Spleen (tissue), 11 donors: ENCODE measurements at regions not wholly inside any gene's neighbourhood (a gene's known extent, or its start where the extent isn't known, plus 50 kb on each side); places are given as distances from the start of the nearest gene placed in this dataset.
A peak's percentile ranks its signal among the peaks of the same experiment; 100 is the strongest.

Source experiments
- DNase-seq: peaks from one replicate; pipeline ENCODE4 v3.0.0-alpha.2; 2020
- H3K27ac ChIP-seq, 8 donors: fragments of 200-600 bp; sonication (generic) in 7 of 8; 1 replicate in 4 of 8; 2 replicates in 4 of 8; pipeline versions ENCODE4 v1.5.0 to v1.8.0; 2016 to 2021; ENCODE audit warnings: inconsistent platforms in 4 of 8, mild to moderate bottlenecking in 4 of 8, moderate library complexity in 1 of 8
- H3K27me3 ChIP-seq, 7 donors: fragments of 200-600 bp; sonication (generic) in 6 of 7; replicated peaks in 1 of 7; 1 replicate in 4 of 7; 2 replicates in 3 of 7; pipeline versions ENCODE4 v1.5.0 to v1.8.0; 2016 to 2021; ENCODE audit warnings: inconsistent platforms in 3 of 7, mild to moderate bottlenecking in 1 of 7
- H3K36me3 ChIP-seq, 6 donors: fragments of 200-600 bp; sonication (generic) in 5 of 6; 1 replicate in 4 of 6; 2 replicates in 2 of 6; pipeline versions ENCODE4 v1.5.0 to v1.8.0; 2016 to 2021; ENCODE audit warnings: inconsistent platforms in 2 of 6
- H3K4me1 ChIP-seq, 6 donors: fragments of 200-600 bp; sonication (generic) in 5 of 6; 1 replicate in 3 of 6; 2 replicates in 3 of 6; pipeline versions ENCODE4 v1.5.0 to v1.8.0; 2016 to 2021; ENCODE audit warnings: inconsistent platforms in 3 of 6
- H3K4me3 ChIP-seq, 8 donors: fragments of 200-600 bp; sonication (generic) in 7 of 8; 1 replicate in 4 of 8; 2 replicates in 4 of 8; pipeline versions ENCODE4 v1.5.0 to v1.8.0; 2016 to 2021; ENCODE audit warnings: inconsistent platforms in 4 of 8, mild to moderate bottlenecking in 4 of 8, moderate library complexity in 2 of 8
- H3K9me3 ChIP-seq, 8 donors: fragments of 200-600 bp; sonication (generic) in 7 of 8; 1 replicate in 4 of 8; 2 replicates in 4 of 8; pipeline versions ENCODE4 v1.5.0 to v1.8.0; 2016 to 2021; ENCODE audit warnings: inconsistent platforms in 4 of 8
- POLR2A ChIP-seq, 3 donors: fragments of 450-650 bp; IDR thresholded peaks; one replicate each; pipeline ENCODE4 v1.5.1; 2017; ENCODE audit warnings: antibody characterized with exemption in 3 of 3, mild to moderate bottlenecking in 1 of 3
- POLR2AphosphoS5 ChIP-seq, 3 donors: sonication (generic); formaldehyde crosslinking; IDR thresholded peaks; one replicate each; pipeline ENCODE4 v1.5.1; 2017; ENCODE audit warnings: antibody characterized with exemption in 3 of 3
- WGBS, 5 donors: extraction: QIAGEN DNeasy Blood & Tissue Kit in 3 of 5; methylation state at CpG; one replicate each; pipeline versions ENCODE4 v1.1.5 to v1.1.7; 2013 to 2018; 5-methylcytosine and 5-hydroxymethylcytosine counted together
- intact Hi-C: fragments of 100-400 bp; cut with DNase I; formaldehyde crosslinking; loops from one replicate; pipeline ENCODE4 v1.15.0; 2023; ENCODE audit warnings: low total_unique reads
- TF ChIP-seq, protein P1 (sequence below), 11 experiments: fragments of 200-600 bp in 7 of 11; fragments of 450-650 bp in 4 of 11; sonication (generic) in 4 of 11; IDR thresholded peaks in 8 of 11; conservative IDR thresholded peaks in 3 of 11; 1 replicate in 7 of 11; 2 replicates in 4 of 11; pipeline versions ENCODE4 v1.4.0 to v1.8.0; 2016 to 2021; ENCODE audit warnings: antibody characterized with exemption in 11 of 11, inconsistent platforms in 4 of 11, mild to moderate bottlenecking in 1 of 11
- donor health status: healthy with polysubstance abuse.
- donor health status: DM: no; HTN: no; CAD: no; lungs with moderate emphysema.
- donor health status: DM: no; HTN: no; CAD: no.
- donor health status: Bipolar disorder and iron deficiency.
- donor health status: healthy.
- donor health status: DM: no; HTN: no; CAD: no.
- donor health status: DM: yes; HTN: yes; CAD: no.

DNA sequence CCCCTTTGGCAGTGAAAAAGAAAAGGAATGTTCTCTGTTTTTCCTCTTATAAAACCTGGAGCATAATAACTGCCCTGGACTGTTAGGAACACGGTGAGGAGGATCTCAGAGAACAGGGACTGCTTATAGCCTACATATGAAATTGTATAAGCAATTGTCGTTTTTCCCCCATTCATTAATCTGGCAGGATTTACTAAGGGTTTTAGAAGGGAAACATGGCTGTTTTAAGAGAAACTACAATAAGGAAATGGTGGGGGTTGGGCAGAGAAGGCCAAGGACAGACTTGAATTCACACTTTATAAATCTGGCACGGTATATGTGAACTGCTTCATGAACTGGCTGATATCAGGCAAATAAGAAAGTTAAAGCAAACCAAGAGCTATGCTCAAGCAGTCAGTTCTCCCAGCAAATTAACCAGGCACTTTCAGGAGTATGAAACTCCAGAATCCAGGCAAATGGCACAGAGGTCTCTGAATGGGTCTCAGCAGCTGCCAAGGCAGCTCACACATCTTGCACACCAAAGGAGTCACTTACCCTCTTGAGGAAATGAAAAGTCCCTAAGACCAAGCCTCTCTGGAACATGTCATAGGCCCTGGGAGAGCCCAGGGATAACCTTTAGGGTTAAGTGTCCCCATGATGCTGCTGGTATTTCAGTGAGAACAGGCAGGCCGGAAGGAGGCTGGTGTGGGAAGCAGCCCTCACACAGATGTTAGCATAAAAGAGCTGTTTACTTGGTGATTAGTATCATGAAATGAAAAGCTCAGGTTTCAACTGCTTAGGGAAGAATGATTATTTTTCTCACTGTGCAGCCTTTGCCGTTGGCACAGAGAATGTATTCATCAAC lies 260.5 kb upstream of the MARCKS start:
- 69 to 78% (median 71%) methylated on average over 5 of the region's 5 CpGs for WGBS, 5 donors
- no peak for DNase-seq
- no peaks in the 10 kb centered on the region for H3K36me3 ChIP-seq

DNA sequence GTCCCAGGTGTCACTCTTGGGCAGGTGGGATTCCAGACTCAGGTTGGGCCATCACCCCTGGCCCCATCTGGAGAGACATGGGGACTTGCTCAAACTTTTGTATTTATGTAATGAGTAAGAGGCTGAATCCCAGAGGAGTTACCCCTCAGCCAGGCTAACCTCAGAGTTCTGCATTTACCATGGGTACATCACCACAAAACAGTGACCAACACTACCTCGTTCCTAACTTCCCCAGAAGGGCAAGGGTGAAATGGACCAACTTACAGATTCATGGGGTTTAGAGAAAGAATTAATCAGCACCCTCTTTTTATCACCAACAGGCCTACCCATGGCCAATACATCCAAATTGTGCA lies 259.9 kb upstream of the MARCKS start:
- Histone ChIP-seq H3K4me3 (no peak overlapping the region), H3K4me1 (peaks cover 2 to 22% (median 9%) of the 10 kb centered on the region in 6 donors), H3K27ac (peak overlapping the region in 6 of 8 donors; percentile 33 to 75 (median 68)), H3K27me3 (no peaks in the 10 kb centered on the region), H3K36me3 (no peaks in the 10 kb centered on the region), H3K9me3 (peaks cover 0 to 5% (median 0%) of the 10 kb centered on the region in 8 donors)
- 0 to 53% (median 14%) methylated on average over 1 of the region's 1 CpG for WGBS, 5 donors
- intact Hi-C loops = no loop called here
- TF ChIP-seq POLR2AphosphoS5 (IDR thresholded peaks at IDR 0.05) (no peak), POLR2A (IDR thresholded peaks at IDR 0.05) (no peak)
- TF ChIP-seq, protein P1, sequence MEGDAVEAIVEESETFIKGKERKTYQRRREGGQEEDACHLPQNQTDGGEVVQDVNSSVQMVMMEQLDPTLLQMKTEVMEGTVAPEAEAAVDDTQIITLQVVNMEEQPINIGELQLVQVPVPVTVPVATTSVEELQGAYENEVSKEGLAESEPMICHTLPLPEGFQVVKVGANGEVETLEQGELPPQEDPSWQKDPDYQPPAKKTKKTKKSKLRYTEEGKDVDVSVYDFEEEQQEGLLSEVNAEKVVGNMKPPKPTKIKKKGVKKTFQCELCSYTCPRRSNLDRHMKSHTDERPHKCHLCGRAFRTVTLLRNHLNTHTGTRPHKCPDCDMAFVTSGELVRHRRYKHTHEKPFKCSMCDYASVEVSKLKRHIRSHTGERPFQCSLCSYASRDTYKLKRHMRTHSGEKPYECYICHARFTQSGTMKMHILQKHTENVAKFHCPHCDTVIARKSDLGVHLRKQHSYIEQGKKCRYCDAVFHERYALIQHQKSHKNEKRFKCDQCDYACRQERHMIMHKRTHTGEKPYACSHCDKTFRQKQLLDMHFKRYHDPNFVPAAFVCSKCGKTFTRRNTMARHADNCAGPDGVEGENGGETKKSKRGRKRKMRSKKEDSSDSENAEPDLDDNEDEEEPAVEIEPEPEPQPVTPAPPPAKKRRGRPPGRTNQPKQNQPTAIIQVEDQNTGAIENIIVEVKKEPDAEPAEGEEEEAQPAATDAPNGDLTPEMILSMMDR (IDR thresholded peaks at IDR 0.05 in 8 of 11, conservative IDR thresholded peaks at IDR 0.05 in 3 of 11) = no peak
- DNase-seq = no peak

More for the DNA sequence above, 260.5 kb upstream of the MARCKS start:
- peak overlapping the region in 7 of 8 donors; percentile 35 to 75 (median 67) for H3K27ac ChIP-seq
- intact Hi-C loops = no loop called here
- no peak overlapping the region for H3K4me3 ChIP-seq
- no peaks in the 10 kb centered on the region for H3K27me3 ChIP-seq
- TF ChIP-seq POLR2AphosphoS5 (IDR thresholded peaks at IDR 0.05) = peak in 1 of 3 donors; percentile 63
- TF ChIP-seq, protein P1 (IDR thresholded peaks at IDR 0.05 in 8 of 11, conservative IDR thresholded peaks at IDR 0.05 in 3 of 11) = no peak
- no peak for TF ChIP-seq POLR2A (IDR thresholded peaks at IDR 0.05)
- peaks cover 8 to 28% (median 14%) of the 10 kb centered on the region in 6 donors for H3K4me1 ChIP-seq
- H3K9me3 ChIP-seq = peaks cover 0 to 5% (median 0%) of the 10 kb centered on the region in 8 donors

DNA sequence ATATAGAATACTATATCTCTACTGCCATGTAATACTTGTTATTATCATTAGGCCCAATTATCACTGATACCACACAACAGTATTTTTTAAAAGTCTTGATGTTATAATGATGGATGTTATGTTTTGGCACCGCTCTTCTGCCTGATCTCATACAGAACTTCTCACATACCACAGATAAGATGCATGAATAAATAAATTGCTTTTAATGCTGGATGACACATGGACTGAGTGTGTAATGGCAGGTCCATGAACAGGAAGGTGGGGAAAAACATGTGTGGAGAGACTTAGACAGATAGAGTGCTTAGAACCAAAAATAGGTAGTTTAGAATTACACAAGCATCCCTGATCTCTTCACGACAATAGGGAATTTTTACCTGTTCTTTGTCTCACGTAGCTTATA lies 258.4 kb upstream of the MARCKS start:
- DNase-seq = no peak
- peaks cover 0 to 5% (median 0%) of the 10 kb centered on the region in 8 donors for H3K9me3 ChIP-seq
- H3K4me3 ChIP-seq = no peak overlapping the region
- TF ChIP-seq POLR2A (IDR thresholded peaks at IDR 0.05) (no peak), POLR2AphosphoS5 (IDR thresholded peaks at IDR 0.05) (no peak)
- peaks cover 0 to 14% (median 3%) of the 10 kb centered on the region in 6 donors for H3K4me1 ChIP-seq
- intact Hi-C loops = no loop called here
- no peak overlapping the region for H3K27ac ChIP-seq
- WGBS, 5 donors = 91 to 98% (median 97%) methylated on average over 3 of the region's 3 CpGs
- no peaks in the 10 kb centered on the region for H3K36me3 ChIP-seq
- no peaks in the 10 kb centered on the region for H3K27me3 ChIP-seq

DNA sequence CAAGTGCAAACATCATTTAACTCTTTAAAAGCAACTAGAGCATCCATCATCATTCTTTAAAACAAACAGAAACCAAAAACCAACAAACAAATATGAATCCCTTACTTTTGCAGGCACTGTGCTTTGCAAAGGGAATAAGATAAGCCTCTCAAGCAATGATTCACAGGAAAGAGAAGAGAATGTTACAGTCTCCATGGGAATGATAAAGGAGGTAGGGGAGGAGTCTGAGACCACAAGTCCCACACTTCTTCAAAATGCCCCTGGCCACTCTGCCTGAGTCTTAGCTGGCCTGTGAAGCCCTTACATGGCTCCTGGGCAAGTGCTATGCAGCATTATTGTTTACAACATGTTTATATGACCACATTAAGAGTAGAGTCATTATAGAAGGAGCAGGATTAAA lies 257.7 kb upstream of the MARCKS start:
- Histone ChIP-seq H3K27ac (no peak overlapping the region), H3K36me3 (no peaks in the 10 kb centered on the region), H3K9me3 (peaks cover 0 to 5% (median 0%) of the 10 kb centered on the region in 8 donors), H3K4me1 (peaks cover 0 to 14% (median 3%) of the 10 kb centered on the region in 6 donors), H3K27me3 (no peaks in the 10 kb centered on the region), H3K4me3 (no peak overlapping the region)
- intact Hi-C loops = no loop called here
- TF ChIP-seq POLR2AphosphoS5 (IDR thresholded peaks at IDR 0.05) = no peak
- TF ChIP-seq POLR2A (IDR thresholded peaks at IDR 0.05) = no peak
- TF ChIP-seq, protein P1 (IDR thresholded peaks at IDR 0.05 in 8 of 11, conservative IDR thresholded peaks at IDR 0.05 in 3 of 11) = no peak
- no peak for DNase-seq
